Gastroesophageal sphincter (tissue), 3 donors: ENCODE measurements at regions not wholly inside any gene's neighbourhood (a gene's known extent, or its start where the extent isn't known, plus 50 kb on each side); places are given as distances from the start of the nearest gene placed in this dataset.

Source experiments
- CTCF ChIP-seq, 4 experiments: fragments of 200-600 bp in 2 of 4; fragments of 450-650 bp in 2 of 4; sonication (generic) in 1 of 4; IDR thresholded peaks; one replicate each; pipeline ENCODE4 v1.5.1; 2017 to 2019; ENCODE audit warnings: antibody characterized with exemption in 4 of 4, mild to moderate bottlenecking in 2 of 4, moderate library complexity in 2 of 4
- POLR2A ChIP-seq, 2 donors: fragments of 450-650 bp; IDR thresholded peaks; one replicate each; pipeline ENCODE4 v1.6.1; 2017; ENCODE audit warnings: antibody characterized with exemption in 2 of 2, mild to moderate bottlenecking in 2 of 2, moderate library complexity in 1 of 2
- POLR2AphosphoS5 ChIP-seq: sonication (generic); formaldehyde crosslinking; IDR thresholded peaks from one replicate; pipeline ENCODE4 v1.6.1; 2017; ENCODE audit warnings: antibody characterized with exemption

- no peak for TF ChIP-seq POLR2A (IDR thresholded peaks at IDR 0.05)
- no peak for TF ChIP-seq CTCF (IDR thresholded peaks at IDR 0.05)
- TF ChIP-seq POLR2AphosphoS5, result no peak
Observed at GRCh38 chr6:114718186-114718585, 375.4 kb upstream of the HS3ST5 start.
